HG02571 (cell line): ENCODE measurements at regions not wholly inside any gene's neighbourhood (a gene's known extent, or its start where the extent isn't known, plus 50 kb on each side); places are given as distances from the start of the nearest gene placed in this dataset.
"Not testable (repeated sequence)": the region's sequence is repeated elsewhere in the genome, so short reads cannot be mapped to it uniquely, and the experiment has no call there.

Source experiments
- ATAC-seq: cut with Tn5 transposase; IDR thresholded peaks from one replicate; pipeline ENCODE4 v1.9.1; 2021; ENCODE audit warnings: mild to moderate bottlenecking, moderate library complexity; ENCODE audit not compliant: unreplicated experiment

GRCh38 chr2:176891105-176891504 is 321.5 kb upstream of the HNRNPA3 start:
- no peak for ATAC-seq

GRCh38 chr2:176891857-176892256 is 320.7 kb upstream of the HNRNPA3 start:
- no peak for ATAC-seq

GRCh38 chr2:176892676-176893226 is 319.8 kb upstream of the HNRNPA3 start:
- no peak for ATAC-seq

GRCh38 chr2:176895158-176895557 is 317.4 kb upstream of the HNRNPA3 start:
- ATAC-seq: no peak

- no peak for ATAC-seq
Observed at GRCh38 chr2:176902454-176902853, 310.1 kb upstream of the HNRNPA3 start.

GRCh38 chr2:176904053-176904452 is 308.5 kb upstream of the HNRNPA3 start:
- ATAC-seq: not testable (repeated sequence)

- ATAC-seq: no peak
Observed at GRCh38 chr2:176907341-176907740, 305.3 kb upstream of the HNRNPA3 start.

- ATAC-seq: no peak
Observed at GRCh38 chr2:176910828-176911227, 301.8 kb upstream of the HNRNPA3 start.

- ATAC-seq: no peak
Observed at GRCh38 chr2:176913955-176914354, 298.6 kb upstream of the HNRNPA3 start.

- ATAC-seq: no peak
Observed at GRCh38 chr2:176914371-176914770, 298.2 kb upstream of the HNRNPA3 start.

GRCh38 chr2:176922545-176922944 is 290.0 kb upstream of the HNRNPA3 start:
- ATAC-seq: not testable (repeated sequence)

- ATAC-seq: no peak
Observed at GRCh38 chr2:176923205-176923604, 289.4 kb upstream of the HNRNPA3 start.

- no peak for ATAC-seq
Observed at GRCh38 chr2:176924909-176925534, 287.6 kb upstream of the HNRNPA3 start.

GRCh38 chr2:176926453-176926852 is 286.1 kb upstream of the HNRNPA3 start:
- ATAC-seq: no peak

- ATAC-seq: not testable (repeated sequence)
Observed at GRCh38 chr2:176929387-176929786, 283.2 kb upstream of the HNRNPA3 start.

- ATAC-seq: peak; percentile 98
Observed at GRCh38 chr2:176931588-176932563, 280.7 kb upstream of the HNRNPA3 start.

GRCh38 chr2:176934131-176934530 is 278.5 kb upstream of the HNRNPA3 start:
- ATAC-seq: no peak

- ATAC-seq: no peak
Observed at GRCh38 chr2:176934869-176935415, 277.7 kb upstream of the HNRNPA3 start.

GRCh38 chr2:176935543-176936102 is 277.0 kb upstream of the HNRNPA3 start:
- no peak for ATAC-seq

GRCh38 chr2:176936410-176936809 is 276.2 kb upstream of the HNRNPA3 start:
- no peak for ATAC-seq

GRCh38 chr2:176944998-176945397 is 267.6 kb upstream of the HNRNPA3 start:
- ATAC-seq: no peak
